ENCODE measurements at regions not wholly inside any gene's neighbourhood (a gene's known extent, or its start where the extent isn't known, plus 50 kb on each side); places are given as distances from the start of the nearest gene placed in this dataset.
"Not testable (repeated sequence)": the region's sequence is repeated elsewhere in the genome, so short reads cannot be mapped to it uniquely, and the experiment has no call there.

GRCh38 chr11:97573771-97574170 is 1184.0 kb downstream of the JRKL start:
- not testable (repeated sequence) for DNase-seq (ENCODE audit: low spot score)

GRCh38 chr11:97574976-97575665 is 1185.3 kb downstream of the JRKL start:
- no peak for DNase-seq (ENCODE audit: low spot score)

- no peak for DNase-seq (ENCODE audit: low spot score)
These were observed 1217.6 kb downstream of the JRKL start for GRCh38 chr11:97607291-97608000.

GRCh38 chr11:97610000-97610399 is 1220.2 kb downstream of the JRKL start:
- DNase-seq (ENCODE audit: low spot score) = no peak

- no peak for DNase-seq (ENCODE audit: low spot score)
These were observed 1221.0 kb downstream of the JRKL start for GRCh38 chr11:97610854-97611253.

GRCh38 chr11:97611345-97611744 is 1221.5 kb downstream of the JRKL start:
- no peak for DNase-seq (ENCODE audit: low spot score)

- no peak for DNase-seq (ENCODE audit: low spot score)
These were observed 1224.8 kb downstream of the JRKL start for GRCh38 chr11:97614606-97615005.

- DNase-seq (ENCODE audit: low spot score) = no peak
These were observed 1225.7 kb downstream of the JRKL start for GRCh38 chr11:97615546-97615945.

GRCh38 chr11:97617031-97617430 is 1227.2 kb downstream of the JRKL start:
- no peak for DNase-seq (ENCODE audit: low spot score)

GRCh38 chr11:97620007-97620406 is 1230.2 kb downstream of the JRKL start:
- no peak for DNase-seq (ENCODE audit: low spot score)

GRCh38 chr11:97621282-97621681 is 1231.5 kb downstream of the JRKL start:
- no peak for DNase-seq (ENCODE audit: low spot score)

GRCh38 chr11:97622795-97623194 is 1233.0 kb downstream of the JRKL start:
- no peak for DNase-seq (ENCODE audit: low spot score)

- not testable (repeated sequence) for DNase-seq (ENCODE audit: low spot score)
These were observed 1246.9 kb downstream of the JRKL start for GRCh38 chr11:97636741-97637140.

GRCh38 chr11:97637701-97638100 is 1247.9 kb downstream of the JRKL start:
- no peak for DNase-seq (ENCODE audit: low spot score)

- DNase-seq (ENCODE audit: low spot score) = no peak
These were observed 1248.9 kb downstream of the JRKL start for GRCh38 chr11:97638641-97639224.

GRCh38 chr11:97641988-97642387 is 1252.2 kb downstream of the JRKL start:
- no peak for DNase-seq (ENCODE audit: low spot score)

- no peak for DNase-seq (ENCODE audit: low spot score)
These were observed 1255.9 kb downstream of the JRKL start for GRCh38 chr11:97645736-97646135.

GRCh38 chr11:97656356-97656755 is 1266.5 kb downstream of the JRKL start:
- DNase-seq (ENCODE audit: low spot score) = no peak

GRCh38 chr11:97657852-97658251 is 1268.0 kb downstream of the JRKL start:
- no peak for DNase-seq (ENCODE audit: low spot score)

GRCh38 chr11:97667057-97667456 is 1277.2 kb downstream of the JRKL start:
- no peak for DNase-seq (ENCODE audit: low spot score)

- no peak for DNase-seq (ENCODE audit: low spot score)
These were observed 1293.9 kb downstream of the JRKL start for GRCh38 chr11:97683733-97684132.

- no peak for DNase-seq (ENCODE audit: low spot score)
These were observed 1295.0 kb downstream of the JRKL start for GRCh38 chr11:97684486-97685439.

Data from hematopoietic multipotent progenitor cell treated with erythropoietin and hydrocortisone succinate and interleukin-3 and kit ligand, for 15 days (in vitro differentiated cells).